ENCODE measurements at regions not wholly inside any gene's neighbourhood (a gene's known extent, or its start where the extent isn't known, plus 50 kb on each side); places are given as distances from the start of the nearest gene placed in this dataset.

GRCh38 chr9:95746408-95747180, 128.9 kb upstream of the ERCC6L2 start:
- H3K27me3 Mint-ChIP-seq (ENCODE audit: low read depth): peaks cover 18% of the 10 kb centered on the region
- Histone ChIP-seq H3K14ac (ENCODE audit: insufficient read depth, low read length) (no peak overlapping the region), H3T11ph (ENCODE audit: low read length) (no peak overlapping the region), H2BK20ac (ENCODE audit: low read depth, low read length, poor library complexity, severe bottlenecking) (no peak overlapping the region), H3K4me2 (ENCODE audit: insufficient read depth, insufficient read length, low read length) (no peak overlapping the region), H2AFZ (ENCODE audit: low read length) (no peak overlapping the region), H4K8ac (replicated peaks; ENCODE audit: insufficient read length, low read depth, low read length) (no peak overlapping the region), H2BK5ac (ENCODE audit: insufficient read length, low read length) (no peak overlapping the region), H3K4me1 (ENCODE audit: insufficient read depth, low read length) (0 out of 2 replicates have a peak, but pooled peaks cover 2% of the 10 kb centered on the region), H2BK120ac (ENCODE audit: low read depth, low read length, poor library complexity, severe bottlenecking) (no peak overlapping the region), H3K56ac (ENCODE audit: insufficient read length, low read depth, low read length) (no peak overlapping the region), H3K79me2 (ENCODE audit: insufficient read depth, low read length) (no peaks in the 10 kb centered on the region), H2BK15ac (ENCODE audit: low read depth, low read length) (no peak overlapping the region), H3K79me1 (ENCODE audit: insufficient read depth, low read depth, low read length, poor library complexity, severe bottlenecking) (no peaks in the 10 kb centered on the region), H3K27ac (ENCODE audit: insufficient read length, low read depth, low read length) (no peak overlapping the region), H3K23me2 (ENCODE audit: insufficient read length, low read depth, low read length, poor library complexity, severe bottlenecking) (no peaks in the 10 kb centered on the region), H3K9ac (ENCODE audit: extremely low read depth, insufficient read length, low read length) (no peak overlapping the region), H4K5ac (ENCODE audit: insufficient read length, low read depth, low read length) (no peak overlapping the region), H4K91ac (ENCODE audit: insufficient read length, low read depth, low read length) (no peak overlapping the region), H4K20me1 (ENCODE audit: control insufficient read depth, insufficient read depth, insufficient read length) (no peaks in the 10 kb centered on the region), H2BK12ac (ENCODE audit: insufficient read length, low read depth, low read length) (no peak overlapping the region), H3K4ac (ENCODE audit: low read depth, low read length) (no peak overlapping the region), H3K23ac (ENCODE audit: insufficient read length, low read depth, low read length) (no peak overlapping the region), H2AK5ac (ENCODE audit: insufficient read length, low read length) (no peak overlapping the region), H3K18ac (ENCODE audit: insufficient read length, low read depth, low read length) (no peak overlapping the region), H3K9me3 (ENCODE audit: control insufficient read depth, low read depth, low read length) (no peaks in the 10 kb centered on the region), H3K27me3 (ENCODE audit: insufficient read depth, low read length) (no peaks in the 10 kb centered on the region; the same call in 1 of the 2 replicates)
- no peak overlapping the region for H3K4me3 Mint-ChIP-seq
- no peaks in the 10 kb centered on the region for H3K9me3 Mint-ChIP-seq
- peaks cover 3 to 8% of the 10 kb centered on the region in 2 experiments; a peak in 3 of 4 replicates for H3K4me1 Mint-ChIP-seq
- H3K27ac Mint-ChIP-seq: no peak overlapping the region
- no peak for TF ChIP-seq CTCF (conservative IDR thresholded peaks at IDR 0.05)
- no CpG with 5 or more reads among the region's 4 CpGs for WGBS (ENCODE audit: extremely low coverage, insufficient read length, low lambda C conversion rate)
- no peak for DNase-seq
- H3K36me3 Mint-ChIP-seq (ENCODE audit: insufficient read depth in 1 of 3, low read depth in 3 of 3): no peaks in the 10 kb centered on the region; a peak in 1 of 7 replicates

Data from H9 (cell line).